ENCODE measurements at regions not wholly inside any gene's neighbourhood (a gene's known extent, or its start where the extent isn't known, plus 50 kb on each side); places are given as distances from the start of the nearest gene placed in this dataset.

DNA sequence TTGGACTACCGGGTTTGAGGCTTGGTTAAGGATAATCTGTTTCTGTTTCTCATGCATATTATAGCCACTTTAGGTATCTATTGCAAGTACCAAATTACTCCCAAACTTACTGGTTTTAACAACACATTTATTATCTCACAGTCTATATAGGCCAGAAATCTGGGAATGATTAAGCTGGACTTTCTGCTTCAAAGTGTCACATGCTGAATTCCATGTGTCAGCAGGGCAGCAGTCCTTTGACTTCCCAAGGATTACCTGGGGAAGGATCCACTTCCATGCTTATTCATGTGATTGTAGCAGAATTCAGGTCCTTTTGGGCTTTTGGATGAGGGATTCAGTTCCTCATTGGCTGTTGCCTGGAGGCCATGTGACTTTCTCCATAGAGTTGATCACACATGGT lies 349.0 kb upstream of the TRAM1L1 start:
- DNase-seq: peak; percentile 18

GRCh38 chr4:117447925-117448324 lies 362.5 kb upstream of the TRAM1L1 start:
- DNase-seq: no peak

GRCh38 chr4:117455088-117455487 lies 369.7 kb upstream of the TRAM1L1 start:
- no peak for DNase-seq

DNA sequence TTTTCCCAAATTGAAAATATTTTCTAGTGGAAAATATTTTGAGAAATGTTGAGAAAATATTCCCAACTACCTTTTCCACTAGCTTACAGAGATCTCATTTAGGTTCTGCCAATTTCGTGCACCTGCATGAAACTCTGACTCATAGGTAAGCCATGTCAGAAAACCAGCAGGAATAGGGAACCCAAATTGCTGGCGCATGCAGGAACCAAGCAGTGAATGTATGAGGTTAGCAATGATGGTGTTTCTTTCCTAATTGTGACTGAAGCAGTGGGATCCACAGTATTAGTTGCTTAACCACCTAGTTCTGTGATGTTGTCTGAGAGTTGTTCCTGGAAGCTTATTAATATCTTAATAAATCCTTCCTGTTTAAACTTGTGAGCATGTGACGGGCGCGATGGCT lies 381.0 kb upstream of the TRAM1L1 start:
- DNase-seq: no peak

- DNase-seq: no peak
Measured at GRCh38 chr4:117467404-117467803, 382.0 kb upstream of the TRAM1L1 start.

- DNase-seq: no peak
Measured at GRCh38 chr4:117474987-117475386, 389.6 kb upstream of the TRAM1L1 start.

DNA sequence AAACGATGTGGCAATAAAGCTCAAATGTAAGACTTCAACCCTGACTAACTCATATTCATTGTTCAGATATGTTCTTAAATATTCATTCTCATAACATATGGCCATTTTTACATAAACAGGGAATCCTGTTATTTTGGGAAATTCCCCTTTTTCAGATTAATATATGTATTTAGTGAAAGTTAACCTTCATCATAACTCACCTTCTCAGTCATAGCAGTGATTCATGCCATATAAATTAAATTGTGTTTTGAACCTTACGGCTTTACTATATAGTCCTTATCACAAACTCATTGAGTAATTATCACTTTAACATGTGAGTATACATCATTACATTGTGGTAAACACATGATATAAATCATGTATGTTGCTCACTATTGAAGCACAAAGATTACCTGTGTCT lies 392.5 kb upstream of the TRAM1L1 start:
- no peak for DNase-seq

- DNase-seq: no peak
Measured at GRCh38 chr4:117478702-117479101, 393.3 kb upstream of the TRAM1L1 start.

DNA sequence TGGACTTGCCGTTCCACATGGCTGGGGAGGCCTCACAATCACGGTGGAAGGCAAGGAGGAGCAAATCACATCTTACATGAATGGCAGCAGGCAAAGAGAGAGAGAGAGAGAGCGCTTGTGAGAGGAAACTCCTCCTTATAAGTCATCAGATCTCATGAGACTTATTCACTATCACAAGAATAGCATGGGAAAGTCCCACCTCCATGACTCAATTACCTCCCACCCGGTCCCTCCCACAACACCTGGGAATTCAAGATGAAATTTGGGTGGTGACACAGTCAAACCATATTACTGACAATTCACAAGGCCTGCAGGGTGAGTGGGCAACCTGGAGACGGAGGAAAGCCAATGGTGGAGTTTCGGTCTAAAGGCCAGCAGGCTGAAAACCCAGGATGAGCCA lies 394.3 kb upstream of the TRAM1L1 start:
- no peak for DNase-seq

DNA sequence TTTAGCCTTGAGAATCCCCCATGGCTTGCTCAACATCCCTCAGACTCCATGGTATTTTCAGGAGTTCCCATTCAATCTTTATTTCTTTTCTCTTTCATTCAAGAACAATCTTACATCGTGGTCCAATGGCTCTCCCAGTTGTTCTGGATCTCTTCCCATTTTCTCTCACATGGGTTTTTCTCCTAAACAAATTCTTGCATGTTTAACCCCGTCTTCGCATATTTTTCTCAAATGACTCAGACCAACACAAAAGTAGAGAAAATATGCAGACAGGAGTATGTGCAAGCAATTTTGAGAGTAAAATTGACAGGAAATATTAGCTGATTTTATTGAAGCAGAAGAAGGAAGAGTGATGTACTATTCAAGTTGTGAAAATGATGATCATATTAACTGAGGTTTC lies 396.4 kb upstream of the TRAM1L1 start:
- DNase-seq: no peak

GRCh38 chr4:117488692-117489091 lies 403.3 kb upstream of the TRAM1L1 start:
- DNase-seq: no peak

- DNase-seq: no peak
Measured at GRCh38 chr4:117489107-117489506, 403.7 kb upstream of the TRAM1L1 start.

DNA sequence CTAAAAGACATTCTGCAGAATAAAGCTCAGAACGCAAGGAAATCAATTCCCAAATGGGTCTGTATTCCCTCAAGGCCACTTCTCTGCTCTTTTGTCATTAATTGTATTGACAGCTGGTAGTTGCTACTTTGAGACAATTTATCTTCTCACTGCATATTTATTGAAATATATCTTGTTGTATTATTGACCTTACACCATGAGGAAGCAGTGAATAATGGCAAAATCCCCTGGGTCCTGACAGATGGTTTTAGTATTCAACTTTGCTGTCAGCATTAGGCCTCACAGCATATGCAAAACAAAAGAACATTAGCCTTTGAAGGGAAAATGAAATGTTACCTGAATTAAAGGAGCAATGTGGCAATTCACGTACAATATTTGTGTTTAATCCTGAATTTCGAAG lies 406.1 kb upstream of the TRAM1L1 start:
- DNase-seq: peak; percentile 2

DNA sequence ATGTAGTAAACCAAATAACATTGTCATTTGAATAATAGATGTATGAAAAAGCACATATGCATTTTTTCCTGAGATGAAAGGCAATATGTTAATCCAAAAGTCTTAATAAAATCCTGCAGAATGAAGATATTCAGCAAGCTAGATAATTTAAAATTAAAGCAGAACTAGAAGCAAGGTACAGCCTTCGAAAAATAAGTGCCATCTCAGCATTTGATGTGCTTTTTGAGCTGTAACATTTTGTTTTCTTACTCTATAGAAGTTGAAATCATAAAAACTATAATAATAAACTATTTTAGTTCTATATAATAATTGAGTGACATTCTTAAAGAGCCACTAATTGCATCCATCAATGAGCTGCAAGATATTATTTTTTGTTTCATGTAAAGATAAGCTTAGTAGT lies 410.4 kb upstream of the TRAM1L1 start:
- DNase-seq: no peak

DNA sequence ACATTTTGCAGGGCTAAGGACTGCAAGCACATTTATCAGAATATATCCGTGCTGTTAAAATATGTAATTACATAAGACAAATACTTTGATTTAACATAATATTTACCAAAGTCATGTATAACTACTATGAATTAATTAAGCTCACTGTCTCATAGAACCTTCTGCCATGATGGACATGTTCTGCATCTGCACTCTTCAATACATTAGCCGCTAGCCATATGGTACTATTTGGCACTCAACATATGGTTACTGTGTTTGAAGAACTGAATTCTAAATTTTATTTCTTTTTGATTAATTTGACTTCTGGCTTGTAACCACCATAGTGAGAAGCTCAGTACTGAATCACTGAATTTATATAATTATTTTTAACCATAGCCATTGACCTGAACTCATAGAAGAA lies 427.0 kb upstream of the TRAM1L1 start:
- no peak for DNase-seq

GRCh38 chr4:117514391-117515175 lies 429.2 kb upstream of the TRAM1L1 start:
- no peak for DNase-seq

GRCh38 chr4:117515921-117516320 lies 430.5 kb upstream of the TRAM1L1 start:
- DNase-seq: no peak

- no peak for DNase-seq
Measured at GRCh38 chr4:117527601-117528000, 442.2 kb upstream of the TRAM1L1 start.

GRCh38 chr4:117529401-117529800 lies 444.0 kb upstream of the TRAM1L1 start:
- DNase-seq: no peak

DNA sequence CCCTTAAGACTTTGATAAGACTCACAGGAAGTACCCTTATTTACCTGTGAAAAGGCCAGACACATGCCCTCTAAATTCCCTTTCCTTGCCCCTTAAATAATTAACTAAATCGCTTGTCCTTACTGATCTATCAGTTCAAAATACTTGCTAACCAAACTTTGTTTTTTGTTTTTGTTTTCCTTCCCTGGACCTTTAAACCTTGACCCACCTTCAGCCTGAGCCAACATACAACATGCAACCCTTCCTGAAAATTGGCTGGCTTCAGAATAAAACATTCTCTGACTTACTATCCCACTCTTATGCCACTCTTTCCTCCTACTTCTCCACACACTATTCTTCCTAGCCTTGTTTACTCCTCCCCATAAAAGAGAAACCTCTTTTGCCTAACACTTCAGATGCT lies 448.1 kb upstream of the TRAM1L1 start:
- DNase-seq: no peak

- DNase-seq: no peak
Measured at GRCh38 chr4:117545039-117545438, 459.7 kb upstream of the TRAM1L1 start.

DNA sequence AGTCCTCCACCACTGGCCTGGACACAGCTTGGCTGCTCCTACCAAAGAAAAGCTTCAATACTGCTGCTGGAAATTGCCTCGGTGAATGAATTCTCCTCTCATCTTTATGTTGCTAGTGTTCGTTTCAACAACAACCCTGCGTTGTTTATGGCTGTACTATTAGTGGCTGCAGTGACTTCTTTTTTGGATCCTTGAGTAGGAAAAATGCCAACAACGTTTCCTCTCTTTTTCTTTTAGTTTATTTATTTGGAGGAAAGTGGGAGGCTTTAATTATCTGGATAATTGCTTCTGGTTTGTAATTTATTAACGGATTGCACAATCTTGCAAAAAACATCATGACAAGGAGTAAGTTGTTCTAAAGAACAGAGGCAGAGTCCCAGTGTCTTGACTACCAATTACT lies 464.1 kb upstream of the TRAM1L1 start:
- DNase-seq: no peak

- DNase-seq: no peak
Measured at GRCh38 chr4:117550085-117550484, 464.7 kb upstream of the TRAM1L1 start.

- DNase-seq: peak; percentile 37
Measured at GRCh38 chr4:117560329-117560728, 474.0 kb upstream of the NDST3 start.

GRCh38 chr4:117574085-117574484 lies 460.2 kb upstream of the NDST3 start:
- no peak for DNase-seq

Measured in tongue (tissue), 1 donor.